Transverse colon (tissue), 4 donors: ENCODE measurements at regions not wholly inside any gene's neighbourhood (a gene's known extent, or its start where the extent isn't known, plus 50 kb on each side); places are given as distances from the start of the nearest gene placed in this dataset.

Experiments used
- CTCF ChIP-seq, 5 experiments: fragments of 200-600 bp in 3 of 5; fragments of 450-650 bp in 2 of 5; sonication (generic) in 3 of 5; IDR thresholded peaks; 1 replicate in 2 of 5; 2 replicates in 3 of 5; pipeline ENCODE4 v1.5.1; 2016 to 2017; ENCODE audit warnings: antibody characterized with exemption in 5 of 5, inconsistent platforms in 3 of 5, mild to moderate bottlenecking in 2 of 5, moderate library complexity in 1 of 5
- POLR2A ChIP-seq: fragments of 450-650 bp; IDR thresholded peaks from one replicate; pipeline ENCODE4 v1.6.1; 2016; ENCODE audit warnings: antibody characterized with exemption, mild to moderate bottlenecking, moderate library complexity
- POLR2AphosphoS5 ChIP-seq, 3 donors: sonication (generic); formaldehyde crosslinking; IDR thresholded peaks; one replicate each; pipeline ENCODE4 v1.6.1; 2016; ENCODE audit warnings: antibody characterized with exemption in 3 of 3

GRCh38 chr7:98703916-98704315 is 86.8 kb downstream of the NPTX2 start:
- no peak for TF ChIP-seq POLR2AphosphoS5 (IDR thresholded peaks at IDR 0.05)
- TF ChIP-seq CTCF (IDR thresholded peaks at IDR 0.05): no peak
- no peak for TF ChIP-seq POLR2A
